T-helper 1 cell (primary cell): ENCODE measurements at regions not wholly inside any gene's neighbourhood (a gene's known extent, or its start where the extent isn't known, plus 50 kb on each side); places are given as distances from the start of the nearest gene placed in this dataset.
"Not testable (repeated sequence)": the region's sequence is repeated elsewhere in the genome, so short reads cannot be mapped to it uniquely, and the experiment has no call there.

ENCODE experiments used
- DNase-seq, 5 donors: peaks; one replicate each; pipeline ENCODE4 v3.0.0-alpha.2; 2012 to 2020

DNA sequence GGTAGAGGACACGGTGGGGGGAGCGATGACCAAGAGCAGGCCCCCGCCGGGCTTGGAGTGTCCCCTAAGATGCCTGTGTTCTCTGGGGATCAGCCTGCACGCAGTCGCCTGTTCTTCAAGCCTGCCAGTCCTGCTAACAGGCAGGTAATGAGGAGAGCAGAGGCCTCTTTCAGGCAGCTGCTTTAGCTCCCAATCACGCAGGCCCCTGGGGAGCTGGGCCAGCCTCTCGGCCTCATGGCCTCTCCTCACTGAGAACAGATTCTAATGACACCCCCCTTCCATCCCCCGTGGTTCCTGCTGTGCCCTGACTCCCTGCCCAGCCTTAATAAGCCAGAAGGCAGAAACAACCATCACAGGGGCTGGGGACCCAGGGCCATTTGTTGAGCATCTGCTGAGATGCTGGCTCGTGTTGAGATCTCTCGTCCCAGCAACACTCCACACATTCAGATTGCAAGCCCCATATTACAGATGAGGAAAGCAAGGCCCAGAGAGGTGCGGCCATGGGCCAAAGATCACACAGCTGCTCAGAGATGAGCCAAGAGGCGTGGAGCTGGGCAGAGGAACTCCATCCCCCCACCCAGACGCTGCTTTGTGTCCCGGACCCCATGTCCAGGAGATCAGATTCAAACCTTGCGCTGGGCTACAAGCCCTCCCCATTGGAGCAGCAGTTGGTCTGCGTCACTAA, 71.6 kb upstream of the CASZ1 start:
- no peak for DNase-seq

DNA sequence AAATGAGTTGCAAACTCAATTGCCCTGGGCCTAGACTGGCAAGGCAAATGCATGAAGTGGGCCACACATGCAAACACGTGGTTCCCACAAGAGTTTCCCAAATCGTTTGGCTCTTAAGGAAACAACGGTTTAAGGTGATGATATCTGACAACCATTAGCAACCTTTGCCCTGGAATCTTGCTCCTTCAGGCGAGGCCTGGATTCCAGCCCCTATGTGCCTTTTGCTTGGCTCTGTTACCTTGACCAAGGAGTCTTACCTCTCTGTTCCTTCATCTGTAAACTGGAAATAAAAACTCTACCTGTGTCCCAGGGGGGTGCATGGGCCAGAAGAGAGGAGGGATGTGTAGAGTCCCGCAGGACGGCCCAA, 72.1 kb upstream of the CASZ1 start:
- no peak for DNase-seq

DNA sequence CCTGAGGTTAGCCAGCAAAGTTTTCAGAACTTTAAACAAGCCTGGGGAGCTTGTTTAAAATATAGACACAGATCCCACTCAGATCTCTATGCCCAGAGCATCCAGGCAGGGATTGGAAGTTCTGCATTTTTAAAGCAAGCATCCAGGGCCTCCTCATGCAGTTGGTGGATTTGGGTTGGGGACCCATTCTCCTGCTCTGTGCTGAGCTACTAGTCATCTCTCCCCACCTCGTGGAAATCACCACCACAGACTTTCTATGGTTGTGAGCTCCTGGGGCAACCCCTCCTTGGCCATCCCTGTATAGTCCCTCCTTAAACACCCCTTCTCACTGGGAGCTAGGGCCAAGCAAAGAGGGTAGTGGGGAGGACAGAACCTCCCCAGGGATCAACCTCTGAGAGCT, 73.5 kb upstream of the CASZ1 start:
- no peak for DNase-seq

DNA sequence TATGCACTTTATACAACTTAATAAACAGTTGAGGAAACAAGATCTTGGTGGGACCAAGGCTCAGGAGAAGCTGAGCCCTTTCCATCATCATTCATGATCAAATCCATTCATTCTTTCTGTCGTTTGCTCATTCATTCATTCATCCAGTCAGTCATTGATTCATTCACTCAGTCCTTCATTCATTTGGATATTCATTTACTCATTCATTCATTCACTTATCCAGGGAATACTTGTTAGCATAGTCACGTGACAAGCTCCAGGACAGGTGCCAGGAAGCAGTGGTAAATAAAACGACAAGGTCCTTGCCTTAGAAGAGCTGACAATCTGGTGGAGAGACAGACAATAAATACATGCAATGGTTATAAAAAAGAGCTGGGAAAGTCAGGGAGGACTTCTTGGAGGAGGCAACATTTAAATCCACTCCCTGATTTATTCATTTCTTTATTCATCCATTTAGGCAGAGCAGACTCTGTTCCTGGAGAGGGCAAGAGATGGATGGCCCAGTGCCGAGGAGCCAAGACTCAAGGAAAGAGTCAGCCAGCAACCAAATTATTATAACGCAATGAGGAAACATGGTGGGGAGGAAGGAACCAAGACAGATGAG, 74.1 kb upstream of the CASZ1 start:
- DNase-seq: no peak

DNA sequence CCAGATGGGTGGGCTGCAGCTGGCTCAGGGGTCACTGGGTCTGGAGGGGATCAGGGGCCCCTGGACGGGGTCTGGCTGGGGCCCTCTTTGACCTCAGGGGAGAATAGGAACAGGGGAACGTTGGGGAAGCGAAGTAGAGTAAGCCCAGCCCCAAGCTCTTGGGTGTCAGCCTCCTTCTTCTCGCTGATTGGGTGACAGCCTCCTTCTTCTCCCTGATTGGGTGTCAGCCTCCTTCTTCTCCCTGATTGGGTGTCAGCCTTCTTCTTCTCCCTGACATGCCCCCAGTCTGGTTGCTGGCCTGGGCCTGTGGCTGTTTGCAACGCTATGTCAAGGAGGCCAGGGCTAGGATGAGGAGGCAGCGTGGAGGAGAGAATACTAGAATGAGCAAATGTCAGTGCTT, 76.7 kb upstream of the CASZ1 start:
- no peak for DNase-seq

DNA sequence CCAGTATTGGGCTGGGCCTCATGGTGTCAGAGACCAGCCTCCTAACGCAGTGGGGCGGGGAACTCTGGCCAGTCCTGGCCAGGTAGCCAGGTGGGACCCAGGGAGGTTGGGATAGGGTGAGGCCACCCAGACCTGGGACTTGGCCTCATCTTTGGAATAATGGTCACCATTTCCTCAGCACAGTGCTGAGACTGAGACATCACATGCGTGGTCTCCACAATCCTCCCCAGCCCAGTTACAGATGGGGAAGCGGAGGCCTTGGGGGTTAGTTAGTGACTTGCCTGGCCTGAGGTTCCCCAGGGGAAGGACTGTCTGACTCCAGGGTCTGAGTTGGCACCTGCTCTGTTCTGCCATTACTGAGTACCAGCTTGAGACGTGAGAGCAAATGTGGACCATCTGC, 77.9 kb upstream of the CASZ1 start:
- DNase-seq: no peak

DNA sequence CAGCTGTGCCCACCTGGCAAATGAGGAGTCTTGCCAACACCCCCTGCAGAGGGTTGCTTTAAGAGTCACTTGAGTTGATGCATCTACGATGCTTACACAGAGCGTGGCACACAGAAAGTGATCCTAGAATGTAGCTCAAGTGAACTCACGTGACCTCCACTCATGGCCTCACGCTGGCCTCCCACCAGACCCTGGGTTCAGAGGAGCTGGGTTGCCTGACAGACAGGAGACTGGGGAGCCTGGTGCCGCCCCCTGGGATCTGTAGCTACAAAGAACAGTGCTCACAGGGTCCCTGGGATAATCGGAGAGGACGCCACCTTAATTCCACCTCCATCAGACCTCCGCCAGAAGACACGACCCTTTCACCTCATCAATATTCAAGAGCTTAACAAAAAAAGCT, 81.4 kb upstream of the CASZ1 start:
- no peak for DNase-seq

DNA sequence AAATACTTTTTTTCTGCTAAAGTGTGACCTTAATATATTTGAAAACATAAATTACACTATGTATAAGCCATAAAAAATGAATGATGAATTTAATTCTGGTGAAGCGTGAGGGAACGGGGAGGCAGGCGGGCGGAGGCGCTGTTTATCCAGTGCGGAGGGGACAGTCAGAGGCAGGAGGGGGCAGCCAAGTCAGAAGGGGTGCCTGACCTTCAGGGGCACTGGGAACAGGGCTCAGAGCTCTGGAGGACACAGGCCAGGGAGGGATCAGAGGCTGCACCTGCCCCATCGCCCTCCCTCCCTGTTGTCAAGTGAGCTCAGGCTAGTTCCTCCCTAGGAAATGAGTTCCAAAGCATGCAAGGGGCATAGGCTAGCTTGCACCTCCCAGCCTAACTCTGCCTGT, 82.0 kb upstream of the CASZ1 start:
- no peak for DNase-seq

DNA sequence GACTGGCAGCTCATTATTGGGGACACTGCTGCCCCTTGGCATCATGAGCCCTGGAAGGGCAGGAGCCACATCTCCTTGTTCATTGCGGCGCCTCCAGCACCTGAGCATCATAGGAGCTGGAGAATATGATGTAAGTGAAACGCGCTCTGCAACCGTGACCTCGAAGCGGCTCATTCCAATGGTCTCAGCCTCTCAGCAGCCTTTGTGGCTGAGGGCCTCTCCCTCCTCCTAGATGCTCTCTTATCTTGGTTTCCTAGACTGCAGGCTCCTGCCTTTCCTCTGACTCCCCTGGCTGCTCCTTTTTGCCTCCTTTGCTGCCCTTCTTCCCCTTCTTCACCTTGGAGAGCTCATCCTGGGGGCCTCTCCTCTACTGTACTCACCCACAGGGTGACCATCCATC, 83.6 kb upstream of the CASZ1 start:
- no peak for DNase-seq

DNA sequence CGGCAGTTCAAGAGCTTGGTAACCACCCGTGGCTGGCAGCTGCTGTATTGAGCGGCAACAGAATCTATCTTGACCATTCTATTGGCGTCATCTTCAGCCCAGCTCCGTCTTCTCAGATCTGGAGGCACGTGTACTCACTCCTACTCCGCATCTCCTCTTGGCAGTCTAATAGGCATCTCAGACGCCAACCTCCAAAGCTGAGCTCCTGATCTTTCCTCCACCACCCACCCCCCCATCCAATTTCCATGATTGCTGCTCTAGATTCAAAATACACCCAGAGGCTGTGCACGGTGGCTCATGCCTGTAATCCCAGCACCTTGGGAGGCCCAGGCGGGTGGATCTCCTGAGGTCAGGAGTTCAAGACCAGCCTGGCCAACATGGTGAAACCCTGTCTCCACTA, 84.6 kb upstream of the CASZ1 start:
- DNase-seq: no peak

DNA sequence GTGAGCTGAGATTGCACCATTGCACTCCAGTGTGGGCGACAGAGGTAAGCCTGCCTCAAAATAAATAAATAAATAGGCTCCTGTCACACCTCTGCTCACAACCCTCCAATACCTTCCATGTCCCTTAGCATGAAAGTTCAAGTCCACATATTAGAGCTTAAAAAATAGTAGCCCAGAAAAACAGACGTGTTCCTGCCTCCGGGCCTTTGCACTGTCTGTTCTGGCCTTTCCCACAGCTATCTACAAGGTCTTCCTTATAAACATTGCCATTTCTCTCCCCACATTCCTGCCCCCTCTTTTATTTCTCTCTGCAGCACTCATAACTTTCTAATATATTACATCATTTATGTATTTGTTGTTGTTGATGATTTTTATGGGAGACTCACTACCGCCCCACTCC, 85.6 kb upstream of the CASZ1 start:
- DNase-seq: no peak

DNA sequence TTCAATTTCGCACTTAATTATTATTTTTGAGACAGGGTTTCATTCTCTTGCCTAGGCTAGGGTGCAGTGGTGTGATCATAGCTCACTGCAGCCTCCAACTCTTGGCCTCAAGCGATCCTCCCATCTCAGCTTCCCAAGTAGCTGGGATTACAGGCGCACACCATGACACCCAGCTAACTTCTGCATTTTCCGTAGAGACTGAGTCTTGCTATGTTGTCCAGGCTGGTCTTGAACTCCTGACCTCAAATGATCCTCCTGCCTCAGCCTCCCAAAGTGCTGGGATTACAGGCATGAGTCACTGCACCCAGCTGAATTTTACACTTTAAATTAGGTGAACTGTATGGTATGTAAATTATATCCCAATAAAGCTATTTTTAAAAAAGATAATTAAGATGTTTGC, 90.6 kb upstream of the CASZ1 start:
- not testable (repeated sequence) for DNase-seq

DNA sequence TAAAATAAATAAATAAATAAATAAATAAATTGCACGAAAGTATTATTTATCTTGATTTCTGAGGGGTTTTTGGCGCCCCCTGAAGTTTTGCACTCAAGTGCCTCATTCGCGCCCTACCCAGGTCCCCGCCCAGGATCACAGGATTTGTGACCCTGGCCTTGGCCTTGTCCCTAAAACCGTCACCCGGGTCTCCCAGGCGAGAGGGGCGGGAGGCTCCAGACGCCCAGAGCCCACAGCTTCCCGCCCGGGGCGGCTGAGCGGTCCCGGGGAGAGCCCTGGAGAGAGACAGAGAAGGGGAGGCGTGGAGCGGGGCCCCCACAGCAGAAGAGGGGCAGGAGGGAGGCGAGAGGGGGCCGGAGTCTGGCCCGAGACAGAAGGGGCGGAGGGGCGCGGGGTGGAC, 91.8 kb upstream of the CASZ1 start:
- no peak for DNase-seq

DNA sequence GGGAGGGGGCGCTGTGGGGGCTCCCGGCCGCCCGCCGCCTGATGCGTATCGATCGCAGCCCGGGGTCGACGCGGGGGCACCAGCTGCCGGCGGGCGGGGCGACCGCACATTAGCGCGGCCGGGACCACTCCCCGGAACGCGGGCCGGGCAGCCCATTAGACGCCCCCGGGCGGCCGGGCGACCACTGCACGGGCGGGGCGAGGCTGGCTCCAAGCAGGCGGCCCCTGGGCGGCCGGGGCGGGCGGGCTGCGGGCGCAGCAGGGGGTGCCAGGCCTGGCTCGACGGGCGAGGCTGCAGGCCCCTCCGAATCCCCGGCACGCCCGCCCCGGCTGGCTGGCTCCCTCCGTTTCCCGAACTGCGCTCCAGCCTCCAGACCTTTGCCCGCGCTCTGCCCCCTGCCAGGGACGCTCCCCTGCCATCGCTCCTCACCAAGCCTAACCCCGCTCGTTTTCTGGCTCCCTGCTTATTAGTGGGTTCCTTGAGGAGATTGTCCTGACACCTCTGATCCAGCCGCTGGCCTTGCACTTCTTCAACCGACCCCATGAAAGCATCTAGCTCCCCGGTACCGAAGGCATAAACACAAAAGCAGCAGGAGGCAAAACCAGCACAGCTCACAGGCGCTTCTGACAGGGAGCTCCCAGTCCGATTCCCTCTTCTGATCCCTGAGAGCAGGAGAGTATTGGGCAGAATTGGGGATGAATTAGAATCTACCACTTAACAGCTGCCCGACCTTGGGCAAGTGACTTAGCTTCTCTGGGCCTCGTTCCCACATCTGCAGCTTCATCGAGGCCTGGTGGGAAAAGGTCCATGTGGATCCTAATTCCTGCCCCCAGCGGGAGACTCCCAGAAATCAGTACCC, 92.6 kb upstream of the CASZ1 start:
- DNase-seq: no peak

DNA sequence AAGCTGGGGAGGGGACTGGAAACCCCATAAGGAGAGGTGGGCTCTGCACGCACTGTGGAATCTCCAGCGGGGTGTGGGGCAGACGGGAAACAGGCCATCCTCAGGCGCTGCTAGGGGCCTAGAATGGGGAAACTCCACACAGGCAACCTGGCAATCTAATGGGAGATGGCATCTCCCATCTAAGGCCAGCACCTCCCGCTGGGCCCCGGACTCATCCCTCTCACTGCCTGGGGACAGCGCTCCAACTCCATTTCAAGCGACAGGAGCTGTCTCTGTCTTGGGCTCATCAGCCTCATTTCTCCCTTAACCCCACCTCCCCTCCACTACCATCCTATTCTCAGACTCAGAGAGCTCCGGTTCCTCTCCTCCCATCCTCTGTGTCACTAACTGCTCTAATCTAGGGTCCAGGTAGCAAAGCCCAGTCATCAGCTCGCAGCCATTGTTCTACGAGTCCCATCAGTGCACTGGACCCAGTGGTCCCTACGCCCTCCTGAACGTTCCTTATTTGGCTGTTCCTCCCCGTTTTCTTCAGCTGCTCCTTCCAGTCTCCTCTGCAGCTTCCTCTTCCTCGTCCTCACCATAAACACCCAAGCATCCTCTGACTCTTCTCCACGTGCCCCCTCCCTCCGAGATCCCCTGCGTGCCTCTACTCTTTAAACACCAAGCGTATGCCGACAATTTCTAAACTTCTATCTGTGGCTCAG, 93.4 kb upstream of the CASZ1 start:
- DNase-seq: no peak

DNA sequence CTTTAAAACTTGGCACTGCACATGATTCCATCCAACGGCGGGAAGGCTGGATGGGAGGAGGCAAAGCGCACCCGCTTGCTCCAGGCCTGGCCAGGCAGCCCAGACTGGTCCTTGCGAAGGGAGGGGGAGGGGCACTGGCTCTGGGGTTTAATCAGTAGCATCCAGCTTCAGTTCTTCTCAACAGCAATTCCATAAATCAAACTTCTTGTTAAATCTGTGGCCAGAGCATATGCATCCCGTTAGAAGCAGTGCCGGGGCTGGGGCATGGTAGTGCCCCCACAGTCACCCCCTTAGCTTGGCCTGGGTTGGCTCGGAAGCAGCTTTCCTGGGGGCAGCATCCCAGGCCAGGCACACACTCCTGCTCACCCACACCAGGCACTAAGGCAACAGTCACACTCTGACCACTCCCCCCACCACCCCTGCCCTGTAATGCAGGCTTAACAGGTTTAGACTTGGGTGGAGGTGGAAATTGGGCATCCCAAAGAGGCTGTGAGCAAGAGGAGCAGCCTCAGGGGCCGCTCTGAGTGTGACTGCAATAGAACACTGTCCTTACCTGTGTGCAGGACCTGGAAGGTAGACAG, 94.1 kb upstream of the CASZ1 start:
- DNase-seq: no peak

DNA sequence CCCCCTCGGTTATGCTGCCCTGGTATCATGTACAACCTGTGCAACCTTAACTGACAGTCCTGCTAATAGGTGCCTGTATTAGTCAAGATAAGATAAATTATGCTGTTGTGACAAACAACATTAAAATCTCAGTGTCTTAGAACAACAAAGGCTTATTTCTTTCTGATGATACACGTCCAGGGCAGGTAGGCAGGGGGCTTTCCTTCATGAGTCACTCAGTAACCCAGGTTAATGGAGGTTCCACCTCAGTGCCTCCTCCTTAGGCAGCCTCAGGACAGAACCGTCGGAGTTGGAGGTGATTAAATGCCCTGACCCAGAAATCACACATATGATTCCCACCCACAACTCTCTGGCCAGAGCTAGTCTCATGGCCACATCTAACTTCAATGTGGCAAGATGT, 94.6 kb upstream of the CASZ1 start:
- no peak for DNase-seq

DNA sequence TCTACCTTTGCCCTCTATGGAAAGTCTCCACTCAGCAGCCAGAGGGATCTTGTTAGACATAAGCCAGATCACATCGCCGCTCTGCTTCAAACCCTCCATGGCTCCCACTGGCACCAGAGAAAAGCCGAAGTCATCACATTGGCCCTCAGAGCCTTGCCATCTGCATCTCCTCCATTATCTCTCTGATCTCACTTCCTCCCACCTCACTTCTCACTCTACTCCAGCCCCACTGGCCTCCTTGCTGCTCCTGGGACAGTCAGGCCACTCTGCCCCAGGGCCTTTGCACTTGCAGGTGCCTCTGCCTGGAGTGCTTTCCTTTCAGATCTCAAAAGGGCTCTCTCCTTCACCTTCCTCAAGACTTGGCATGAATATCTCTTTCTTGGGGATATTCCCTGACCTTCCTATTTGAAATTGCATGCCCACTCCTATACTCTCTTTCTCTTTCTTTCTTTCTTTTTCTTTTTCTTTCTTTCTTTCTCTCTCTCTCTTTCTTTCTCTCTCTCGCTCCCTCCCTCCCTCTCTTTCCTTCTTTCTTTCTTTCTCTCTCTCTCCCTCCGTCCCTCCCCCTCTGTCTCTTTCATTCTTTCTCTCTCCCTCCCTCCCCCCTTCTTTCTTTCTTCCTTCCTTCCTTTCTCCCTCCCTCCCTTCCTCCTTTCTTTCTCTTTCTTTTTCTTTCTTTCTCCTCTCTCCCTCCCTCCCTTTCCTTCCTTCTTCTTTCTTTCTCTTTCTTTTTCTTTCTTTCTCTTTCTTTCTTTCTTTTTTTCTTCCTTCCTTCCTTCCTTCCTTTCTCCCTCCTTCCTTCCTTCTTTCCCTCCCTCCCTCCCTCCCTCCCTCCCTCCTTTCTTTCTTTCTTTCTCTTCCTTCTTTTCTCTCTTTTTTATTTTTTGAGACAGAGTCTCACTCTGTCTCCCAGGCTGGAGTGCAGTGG, 96.0 kb upstream of the CASZ1 start:
- no peak for DNase-seq

DNA sequence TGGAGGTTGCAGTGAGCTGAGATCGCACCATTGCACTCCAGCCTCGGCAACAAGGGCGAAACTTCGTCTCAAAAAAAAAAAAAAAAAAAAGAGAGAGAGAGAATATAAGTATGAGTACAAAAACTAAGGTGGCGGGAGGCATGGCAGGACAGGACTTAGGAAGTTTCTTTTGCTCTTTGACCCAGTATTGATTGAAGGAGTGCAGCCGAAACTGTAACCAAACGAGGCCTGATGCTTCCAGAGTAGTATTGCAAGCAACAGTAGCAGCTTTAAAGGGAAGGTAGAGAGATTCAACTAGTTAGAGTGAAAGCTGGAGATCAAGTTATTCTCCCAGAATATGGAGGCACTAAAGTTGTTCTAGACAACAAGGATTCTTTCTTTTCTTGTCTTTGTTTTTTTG, 99.2 kb upstream of the CASZ1 start:
- no peak for DNase-seq

DNA sequence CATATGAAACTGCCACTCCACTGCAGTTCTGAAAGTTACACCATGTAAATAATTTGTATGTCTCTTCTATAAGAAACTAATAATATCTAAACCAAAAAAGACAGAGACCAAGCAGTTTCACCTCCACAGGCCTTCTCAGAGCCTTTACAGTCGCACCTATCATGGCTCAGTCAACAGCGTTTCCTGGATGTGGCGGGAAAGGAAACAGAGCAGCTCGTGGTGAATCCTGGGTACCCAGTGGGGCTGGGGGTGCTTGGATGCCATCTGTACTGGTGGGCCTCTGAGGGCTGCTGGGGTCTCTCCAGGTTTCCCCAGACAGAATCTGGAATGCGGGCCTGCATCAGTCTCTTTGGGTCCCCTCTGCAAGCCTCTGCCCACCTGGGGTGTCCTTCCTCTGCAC, 100.2 kb upstream of the CASZ1 start:
- no peak for DNase-seq

DNA sequence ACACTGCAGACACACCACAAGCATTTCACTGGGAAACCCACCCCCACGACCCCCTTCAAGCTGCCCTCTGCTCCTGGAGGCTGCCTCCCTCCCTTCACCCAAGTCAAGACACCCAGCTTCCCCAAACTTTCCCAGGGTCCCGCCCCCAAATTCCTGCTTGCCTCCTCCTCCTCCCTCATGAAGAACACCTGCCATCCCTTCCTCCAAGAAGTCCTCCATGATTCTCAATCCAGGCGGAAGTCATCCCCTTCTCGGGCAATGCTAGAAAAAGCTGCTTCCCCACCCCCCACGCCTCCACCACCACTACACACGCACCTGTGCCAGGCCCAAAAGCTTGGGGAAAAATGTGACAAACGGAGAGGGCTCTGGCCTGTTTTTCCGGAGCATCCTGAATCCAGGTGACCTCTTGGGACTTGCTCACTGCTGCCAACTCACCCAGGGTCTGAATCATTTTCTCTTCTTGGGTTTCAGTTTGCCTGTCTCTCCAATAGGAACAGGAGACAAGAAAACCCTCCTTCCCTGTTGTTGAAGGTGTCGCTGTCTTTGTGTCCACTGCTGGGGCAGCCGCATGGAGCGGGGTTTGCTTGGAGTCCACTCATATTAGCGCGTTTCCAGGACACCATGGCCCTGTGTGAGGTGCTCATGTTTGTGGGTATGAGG, 101.0 kb upstream of the CASZ1 start:
- no peak for DNase-seq
